ENCODE measurements at regions not wholly inside any gene's neighbourhood (a gene's known extent, or its start where the extent isn't known, plus 50 kb on each side); places are given as distances from the start of the nearest gene placed in this dataset.

- no peaks in the 10 kb centered on the region for H3K36me3 ChIP-seq (replicated peaks; ENCODE audit: insufficient read depth, low read depth)
- no peaks in the 10 kb centered on the region for H3K9me3 ChIP-seq (ENCODE audit: low read depth)
- no peak overlapping the region for H3K4me3 ChIP-seq
- H3K4me1 ChIP-seq (ENCODE audit: insufficient read depth): no peaks in the 10 kb centered on the region
- TF ChIP-seq CTCF (IDR thresholded peaks at IDR 0.05; ENCODE audit: poor library complexity) (no peak), EZH2 (IDR thresholded peaks at IDR 0.05; ENCODE audit: borderline replicate concordance) (no peak), EZH2phosphoT487 (IDR thresholded peaks at IDR 0.05; ENCODE audit: low read depth, severe bottlenecking, unreplicated experiment) (no peak)
- H2AFZ ChIP-seq: no peak overlapping the region
- no peak overlapping the region for H3K27ac ChIP-seq
- H3K9me2 ChIP-seq (replicated peaks; ENCODE audit: insufficient read depth): no peaks in the 10 kb centered on the region
- H3K79me2 ChIP-seq: no peaks in the 10 kb centered on the region
- no peak for DNase-seq (ENCODE audit: low spot score)
- H3K4me2 ChIP-seq: no peak overlapping the region
- H3K27me3 ChIP-seq: no peaks in the 10 kb centered on the region
- H4K20me1 ChIP-seq (ENCODE audit: insufficient read depth, poor library complexity, severe bottlenecking): no peaks in the 10 kb centered on the region
Observed at GRCh38 chr16:79411357-79411756, 189.2 kb downstream of the MAF start.

- H3K36me3 ChIP-seq (replicated peaks; ENCODE audit: insufficient read depth, low read depth): no peaks in the 10 kb centered on the region
- H3K4me2 ChIP-seq: no peak overlapping the region
- no peak for DNase-seq (ENCODE audit: low spot score)
- H3K9me2 ChIP-seq (replicated peaks; ENCODE audit: insufficient read depth): no peaks in the 10 kb centered on the region
- H3K4me3 ChIP-seq: no peak overlapping the region
- 96% methylated on average over 9 of the region's 9 CpGs for WGBS (ENCODE audit: low lambda C conversion rate, missing lambda C conversion rate)
- no peaks in the 10 kb centered on the region for H3K4me1 ChIP-seq (ENCODE audit: insufficient read depth)
- no peak overlapping the region for H2AFZ ChIP-seq
- no peak overlapping the region for H3K27ac ChIP-seq
- H3K79me2 ChIP-seq: no peaks in the 10 kb centered on the region
- no peaks in the 10 kb centered on the region for H4K20me1 ChIP-seq (ENCODE audit: insufficient read depth, poor library complexity, severe bottlenecking)
- H3K9me3 ChIP-seq (ENCODE audit: low read depth): no peaks in the 10 kb centered on the region
- TF ChIP-seq EZH2 (IDR thresholded peaks at IDR 0.05; ENCODE audit: borderline replicate concordance) (no peak), CTCF (IDR thresholded peaks at IDR 0.05; ENCODE audit: poor library complexity) (no peak), EZH2phosphoT487 (IDR thresholded peaks at IDR 0.05; ENCODE audit: low read depth, severe bottlenecking, unreplicated experiment) (no peak)
- H3K27me3 ChIP-seq: no peaks in the 10 kb centered on the region
Observed at GRCh38 chr16:79409978-79410377, 190.6 kb downstream of the MAF start.

GRCh38 chr16:79408355-79408754 lies 192.2 kb downstream of the MAF start:
- Histone ChIP-seq H3K79me2 (no peaks in the 10 kb centered on the region), H4K20me1 (ENCODE audit: insufficient read depth, poor library complexity, severe bottlenecking) (no peaks in the 10 kb centered on the region), H3K4me1 (ENCODE audit: insufficient read depth) (no peaks in the 10 kb centered on the region), H2AFZ (no peak overlapping the region), H3K4me2 (no peak overlapping the region), H3K9me2 (replicated peaks; ENCODE audit: insufficient read depth) (no peaks in the 10 kb centered on the region), H3K27me3 (no peaks in the 10 kb centered on the region), H3K9me3 (ENCODE audit: low read depth) (no peaks in the 10 kb centered on the region), H3K27ac (no peak overlapping the region), H3K4me3 (no peak overlapping the region), H3K36me3 (replicated peaks; ENCODE audit: insufficient read depth, low read depth) (no peaks in the 10 kb centered on the region)
- 98% methylated on average over 6 of the region's 6 CpGs for WGBS (ENCODE audit: low lambda C conversion rate, missing lambda C conversion rate)
- no peak for DNase-seq (ENCODE audit: low spot score)
- TF ChIP-seq EZH2 (IDR thresholded peaks at IDR 0.05; ENCODE audit: borderline replicate concordance) (no peak), EZH2phosphoT487 (IDR thresholded peaks at IDR 0.05; ENCODE audit: low read depth, severe bottlenecking, unreplicated experiment) (no peak), CTCF (IDR thresholded peaks at IDR 0.05; ENCODE audit: poor library complexity) (no peak)
